Activated B cell treated with CpG ODN at 0.5 μM for 24 hours (primary cell): ENCODE measurements at regions not wholly inside any gene's neighbourhood (a gene's known extent, or its start where the extent isn't known, plus 50 kb on each side); places are given as distances from the start of the nearest gene placed in this dataset.

ENCODE experiments used
- ATAC-seq: fragments of 200-7000 bp; cut with Tn5 transposase; one replicate; pipeline ENCODE4 v1.10.0; 2021; ENCODE audit warnings: low read depth, mild to moderate bottlenecking, moderate library complexity
- CTCF ChIA-PET: fragments of 350-600 bp; sonication (Branson Sonifier 250); formaldehyde crosslinking; loops from one replicate; lab custom pipeline; 2021; ENCODE audit warnings: antibody characterized with exemption; lab: Charles Lee
- POLR2A ChIA-PET: fragments of 350-600 bp; sonication (Branson Sonifier 250); formaldehyde crosslinking; loops from one replicate; lab custom pipeline; 2021; ENCODE audit warnings: antibody characterized with exemption; lab: Charles Lee
- DNase-seq: peaks from one replicate; pipeline ENCODE4 v3.0.0; 2022
- H3K27ac Mint-ChIP-seq: one replicate; pipeline ENCODE4 v1.8.0; 2020; ENCODE audit warnings: mixed read lengths
- H3K27me3 Mint-ChIP-seq: one replicate; pipeline ENCODE4 v1.8.0; 2021; ENCODE audit warnings: mixed read lengths
- H3K36me3 Mint-ChIP-seq: one replicate; pipeline ENCODE4 v1.8.0; 2021; ENCODE audit warnings: low read depth, mixed read lengths
- H3K4me1 Mint-ChIP-seq: one replicate; pipeline ENCODE4 v1.8.0; 2021; ENCODE audit warnings: mixed read lengths
- H3K4me3 Mint-ChIP-seq: one replicate; pipeline ENCODE4 v1.8.0; 2020; ENCODE audit warnings: mild to moderate bottlenecking, mixed read lengths
- H3K9me3 Mint-ChIP-seq: one replicate; pipeline ENCODE4 v1.8.0; 2020; ENCODE audit warnings: mixed read lengths
- CTCF ChIP-seq: fragments of 200-600 bp; IDR thresholded peaks from one replicate; pipeline ENCODE4 v1.8.0; 2022; ENCODE audit warnings: antibody characterized with exemption, mild to moderate bottlenecking
- intact Hi-C: fragments of 100-400 bp; cut with micrococcal nuclease; formaldehyde crosslinking; loops from one replicate; pipeline ENCODE4 v1.15.1; 2024

DNA sequence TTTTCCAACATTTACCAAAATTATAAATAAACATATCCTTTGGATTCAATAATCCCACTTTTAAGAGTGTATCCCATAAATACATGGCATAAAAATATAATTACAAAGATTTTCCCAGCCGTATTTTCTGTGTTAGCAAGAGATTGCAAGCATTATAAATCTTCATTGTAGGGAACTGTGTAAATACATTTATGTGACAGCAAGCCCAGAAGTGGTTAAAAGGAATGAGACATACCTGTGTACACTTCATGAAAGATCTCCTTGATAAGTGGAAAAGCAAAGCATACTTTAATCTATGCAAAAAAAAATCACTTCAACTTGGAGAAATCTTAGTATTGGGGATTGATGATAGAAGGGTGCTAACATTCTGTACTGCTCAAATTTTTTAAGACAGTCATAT is 173.1 kb downstream of the GASK1B start:
- DNase-seq: no peak
- TF ChIP-seq CTCF: no peak
- Mint-ChIP-seq H3K27ac (no peak overlapping the region), H3K9me3 (no peaks in the 10 kb centered on the region), H3K36me3 (no peaks in the 10 kb centered on the region), H3K4me1 (no peaks in the 10 kb centered on the region), H3K4me3 (no peak overlapping the region), H3K27me3 (no peaks in the 10 kb centered on the region)
- CTCF ChIA-PET: no interaction called here
- intact Hi-C loops: loop anchor here (10.0 kb wide), 1 partner anchor 1175 kb away; no protein-coding TSS in a partner anchor
- POLR2A ChIA-PET: no interaction called here
- no peak for ATAC-seq

GRCh38 chr4:157997296-157997695 is 175.5 kb downstream of the GASK1B start:
- no peaks in the 10 kb centered on the region for H3K9me3 Mint-ChIP-seq
- POLR2A ChIA-PET: no interaction called here
- H3K4me1 Mint-ChIP-seq: no peaks in the 10 kb centered on the region
- ATAC-seq (no peak), DNase-seq (no peak)
- no peaks in the 10 kb centered on the region for H3K27me3 Mint-ChIP-seq
- CTCF ChIA-PET: no interaction called here
- H3K27ac Mint-ChIP-seq: no peak overlapping the region
- no peaks in the 10 kb centered on the region for H3K36me3 Mint-ChIP-seq
- intact Hi-C loops: loop anchor here (10.0 kb wide), 1 partner anchor 1178 kb away; no protein-coding TSS in a partner anchor
- H3K4me3 Mint-ChIP-seq: no peak overlapping the region
- TF ChIP-seq CTCF: no peak

- intact Hi-C loops: loop anchor here (10.0 kb wide), 1 partner anchor 1178 kb away; no protein-coding TSS in a partner anchor
- Mint-ChIP-seq H3K27ac (no peak overlapping the region), H3K27me3 (no peaks in the 10 kb centered on the region), H3K4me3 (no peak overlapping the region), H3K36me3 (no peaks in the 10 kb centered on the region), H3K4me1 (no peaks in the 10 kb centered on the region), H3K9me3 (no peaks in the 10 kb centered on the region)
- ChIA-PET POLR2A (no interaction called here), CTCF (no interaction called here)
- ATAC-seq (no peak), DNase-seq (no peak)
- TF ChIP-seq CTCF: no peak
These were observed 176.5 kb downstream of the GASK1B start for GRCh38 chr4:157996061-157997028.

DNA sequence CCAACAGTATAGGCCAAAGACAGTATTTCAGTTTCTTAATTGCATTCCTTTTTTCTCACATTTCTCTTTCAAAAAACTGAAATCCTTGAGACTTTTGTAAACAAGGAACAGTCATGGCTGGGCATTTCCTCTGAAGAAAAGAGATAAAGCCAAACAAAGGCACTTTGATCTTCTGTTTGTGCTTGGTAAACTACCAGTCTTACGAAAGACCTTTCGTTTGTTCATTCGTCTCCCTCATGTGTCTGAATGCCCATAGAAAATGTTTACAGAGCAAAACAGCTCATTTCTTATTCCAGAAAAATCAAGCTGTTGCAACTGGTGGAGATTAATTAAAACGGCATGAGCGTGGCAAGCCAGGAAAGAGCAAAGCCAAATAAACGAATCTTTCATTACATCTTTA is 178.0 kb downstream of the GASK1B start:
- Mint-ChIP-seq H3K27me3 (no peaks in the 10 kb centered on the region), H3K9me3 (no peaks in the 10 kb centered on the region), H3K27ac (no peak overlapping the region), H3K4me3 (no peak overlapping the region), H3K4me1 (no peaks in the 10 kb centered on the region), H3K36me3 (no peaks in the 10 kb centered on the region)
- no peak for TF ChIP-seq CTCF
- DNase-seq: no peak
- ChIA-PET CTCF (no interaction called here), POLR2A (no interaction called here)
- intact Hi-C loops: loop anchor here (5.0 to 10.0 kb wide), 2 partner anchors 1180 to 1207 kb away; no protein-coding TSS in a partner anchor
- ATAC-seq: no peak
